Thymus (tissue), 11 donors: ENCODE measurements at regions not wholly inside any gene's neighbourhood (a gene's known extent, or its start where the extent isn't known, plus 50 kb on each side); places are given as distances from the start of the nearest gene placed in this dataset.

Experiments
- DNase-seq, 9 donors: peaks; one replicate each; pipeline ENCODE4 v3.0.0-alpha.2; 2013; ENCODE audit warnings: low spot score in 9 of 9, low read depth in 6 of 9, missing footprints in 1 of 9
- H3K27ac ChIP-seq, 2 donors: one replicate each; pipeline ENCODE4 v1.5.1; 2013; ENCODE audit warnings: control low read depth in 1 of 2, low read depth in 1 of 2, low read length in 1 of 2, mild to moderate bottlenecking in 1 of 2, moderate library complexity in 1 of 2
- H3K27me3 ChIP-seq, 2 donors: one replicate each; pipeline ENCODE4 v1.5.1; 2013; ENCODE audit warnings: low read length in 1 of 2; ENCODE audit not compliant: control insufficient read depth in 2 of 2, insufficient read depth in 1 of 2
- H3K36me3 ChIP-seq, 2 donors: one replicate each; pipeline ENCODE4 v1.5.1; 2013; ENCODE audit warnings: low read length in 1 of 2, mild to moderate bottlenecking in 1 of 2, moderate library complexity in 1 of 2; ENCODE audit not compliant: control insufficient read depth in 2 of 2, insufficient read depth in 2 of 2
- H3K4me1 ChIP-seq, 2 donors: one replicate each; pipeline ENCODE4 v1.5.1; 2013; ENCODE audit warnings: low read length in 2 of 2; ENCODE audit not compliant: control insufficient read depth in 2 of 2, insufficient read depth in 2 of 2
- H3K4me3 ChIP-seq, 2 donors: one replicate each; pipeline ENCODE4 v1.5.1; 2013; ENCODE audit warnings: low read length in 2 of 2, control low read depth in 1 of 2, mild to moderate bottlenecking in 1 of 2
- H3K9me3 ChIP-seq, 2 donors: one replicate each; pipeline ENCODE4 v1.5.1; 2013; ENCODE audit warnings: low read length in 1 of 2, mild to moderate bottlenecking in 1 of 2; ENCODE audit not compliant: control insufficient read depth in 2 of 2, insufficient read depth in 1 of 2
- WGBS: extraction: QIAGEN DNeasy Blood & Tissue Kit; methylation state at CpG from one replicate; pipeline ENCODE4 v1.1.7; 2013; 5-methylcytosine and 5-hydroxymethylcytosine counted together
- donor health status: healthy.

- 83% methylated on average over 2 of the region's 2 CpGs for WGBS
- H3K27ac ChIP-seq, result no peak overlapping the region
- H3K9me3 ChIP-seq, result no peaks in the 10 kb centered on the region
- DNase-seq, result no peak
- no peaks in the 10 kb centered on the region for H3K36me3 ChIP-seq
- no peaks in the 10 kb centered on the region for H3K27me3 ChIP-seq
- no peaks in the 10 kb centered on the region for H3K4me1 ChIP-seq
- H3K4me3 ChIP-seq, result no peak overlapping the region
These were observed 675.0 kb downstream of the IRS1 start for GRCh38 chr2:226124548-226125011.

- Histone ChIP-seq H3K27ac (no peak overlapping the region), H3K4me3 (no peak overlapping the region), H3K36me3 (no peaks in the 10 kb centered on the region), H3K4me1 (no peaks in the 10 kb centered on the region), H3K27me3 (no peaks in the 10 kb centered on the region), H3K9me3 (no peaks in the 10 kb centered on the region)
- no peak for DNase-seq
- WGBS, result 58% methylated on average over 3 of the region's 3 CpGs
These were observed 676.3 kb downstream of the IRS1 start for GRCh38 chr2:226123300-226123699.

DNA sequence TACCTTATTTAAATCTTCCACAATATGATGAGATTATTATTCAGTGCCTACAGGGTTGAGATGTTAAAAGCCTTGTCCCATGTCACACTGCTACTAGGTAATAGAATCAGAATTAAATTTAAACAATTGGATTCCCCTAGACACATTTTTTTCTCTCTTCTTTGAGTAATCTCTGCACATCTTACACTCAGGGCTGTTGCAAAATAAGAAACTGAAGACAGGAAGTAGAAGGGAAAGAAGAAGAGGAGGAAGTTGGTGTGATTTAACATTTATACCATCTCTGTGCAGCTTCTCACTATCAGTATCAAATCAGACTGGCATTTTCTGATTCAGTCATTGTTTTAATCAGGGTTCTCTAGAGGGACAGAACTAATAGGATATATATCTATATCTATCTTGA lies 677.6 kb downstream of the IRS1 start:
- Histone ChIP-seq H3K27me3 (no peaks in the 10 kb centered on the region), H3K4me3 (no peak overlapping the region), H3K4me1 (no peaks in the 10 kb centered on the region), H3K27ac (no peak overlapping the region), H3K36me3 (no peaks in the 10 kb centered on the region), H3K9me3 (no peaks in the 10 kb centered on the region)
- DNase-seq, result no peak

- Histone ChIP-seq H3K36me3 (no peaks in the 10 kb centered on the region), H3K9me3 (no peaks in the 10 kb centered on the region), H3K4me1 (no peaks in the 10 kb centered on the region), H3K27me3 (no peaks in the 10 kb centered on the region), H3K27ac (no peak overlapping the region), H3K4me3 (no peak overlapping the region)
- DNase-seq, result no peak
- 20% methylated on average over 4 of the region's 4 CpGs for WGBS
These were observed 678.4 kb downstream of the IRS1 start for GRCh38 chr2:226121046-226121738.

- Histone ChIP-seq H3K27me3 (no peaks in the 10 kb centered on the region), H3K9me3 (no peaks in the 10 kb centered on the region), H3K4me3 (no peak overlapping the region), H3K36me3 (no peaks in the 10 kb centered on the region), H3K4me1 (no peaks in the 10 kb centered on the region), H3K27ac (no peak overlapping the region)
- 78% methylated on average over 10 of the region's 10 CpGs for WGBS
- DNase-seq, result no peak
These were observed 680.9 kb downstream of the IRS1 start for GRCh38 chr2:226118471-226119429.

GRCh38 chr2:226117510-226118065 lies 682.0 kb downstream of the IRS1 start:
- no peaks in the 10 kb centered on the region for H3K4me1 ChIP-seq
- no peak for DNase-seq
- 79% methylated on average over 3 of the region's 3 CpGs for WGBS

GRCh38 chr2:226116346-226116745 lies 683.3 kb downstream of the IRS1 start:
- Histone ChIP-seq H3K27ac (no peak overlapping the region), H3K4me1 (no peaks in the 10 kb centered on the region), H3K36me3 (no peaks in the 10 kb centered on the region), H3K9me3 (no peaks in the 10 kb centered on the region), H3K4me3 (no peak overlapping the region), H3K27me3 (no peaks in the 10 kb centered on the region)
- 84% methylated on average over 3 of the region's 3 CpGs for WGBS
- no peak for DNase-seq

More at GRCh38 chr2:226117510-226118065, 682.0 kb downstream of the IRS1 start:
- Histone ChIP-seq H3K4me3 (no peak overlapping the region), H3K9me3 (no peaks in the 10 kb centered on the region), H3K36me3 (no peaks in the 10 kb centered on the region), H3K27me3 (no peaks in the 10 kb centered on the region), H3K27ac (no peak overlapping the region)

GRCh38 chr2:226115832-226116200 lies 683.8 kb downstream of the IRS1 start:
- DNase-seq, result no peak
- H3K36me3 ChIP-seq, result no peaks in the 10 kb centered on the region
- no peak overlapping the region for H3K27ac ChIP-seq
- H3K27me3 ChIP-seq, result no peaks in the 10 kb centered on the region
- no peak overlapping the region for H3K4me3 ChIP-seq
- no peaks in the 10 kb centered on the region for H3K4me1 ChIP-seq
- no peaks in the 10 kb centered on the region for H3K9me3 ChIP-seq
- WGBS, result 97% methylated on average over 1 of the region's 1 CpG
